ENCODE measurements at regions not wholly inside any gene's neighbourhood (a gene's known extent, or its start where the extent isn't known, plus 50 kb on each side); places are given as distances from the start of the nearest gene placed in this dataset.

DNA sequence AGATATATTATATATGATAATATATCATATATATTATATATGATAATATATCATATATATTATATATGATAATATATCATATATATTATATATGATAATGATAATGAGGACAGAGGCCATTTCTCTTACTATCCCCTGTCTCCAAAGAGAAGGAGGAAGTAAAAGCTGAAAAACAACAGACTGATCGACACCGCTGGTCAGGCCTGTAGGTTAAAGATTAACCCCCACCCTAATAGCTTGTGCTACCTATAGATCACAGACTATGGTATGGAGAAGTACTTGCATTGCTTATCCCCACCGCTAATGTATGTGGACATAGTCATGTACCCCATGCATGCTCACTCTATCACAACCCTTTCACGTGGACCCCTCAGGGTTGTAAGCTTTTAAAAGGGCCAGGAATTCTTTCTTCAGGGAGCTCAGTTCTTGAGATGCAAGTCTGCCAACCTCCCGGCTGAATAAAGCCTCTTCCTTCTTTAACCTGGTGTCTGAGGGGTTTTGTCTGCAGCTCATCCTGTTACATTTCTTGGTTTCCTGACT, 786.1 kb upstream of the TMEM132C start (continued):
- TF ChIP-seq CHD7 (IDR thresholded peaks at IDR 0.05; ENCODE audit: insufficient replicate concordance, low read length) (no peak), YY1 (IDR thresholded peaks at IDR 0.05; ENCODE audit: low read depth, low read length) (no peak), CREB1 (IDR thresholded peaks at IDR 0.05) (no peak), BACH1 (IDR thresholded peaks at IDR 0.05; ENCODE audit: low read length) (no peak), SP4 (IDR thresholded peaks at IDR 0.05; ENCODE audit: low read length) (no peak), GTF2F1 (IDR thresholded peaks at IDR 0.05; ENCODE audit: borderline replicate concordance, low read depth, low read length) (no peak), RFX5 (IDR thresholded peaks at IDR 0.05; ENCODE audit: borderline replicate concordance, low read depth, low read length) (no peak)
